Rectal smooth muscle tissue (tissue), 1 donor: ENCODE measurements at regions not wholly inside any gene's neighbourhood (a gene's known extent, or its start where the extent isn't known, plus 50 kb on each side); places are given as distances from the start of the nearest gene placed in this dataset.
"Not testable (repeated sequence)": the region's sequence is repeated elsewhere in the genome, so short reads cannot be mapped to it uniquely, and the experiment has no call there.

Source experiments
- H3K27ac ChIP-seq: one replicate; pipeline ENCODE4 v1.7.0; 2013; ENCODE audit warnings: low read depth, low read length, inconsistent platforms
- H3K27me3 ChIP-seq: one replicate; pipeline ENCODE4 v1.7.0; 2013; ENCODE audit warnings: low read length; ENCODE audit not compliant: control insufficient read depth, insufficient read depth
- H3K36me3 ChIP-seq: one replicate; pipeline ENCODE4 v1.7.0; 2013; ENCODE audit warnings: low read length; ENCODE audit not compliant: control insufficient read depth, insufficient read depth
- H3K4me1 ChIP-seq: one replicate; pipeline ENCODE4 v1.7.0; 2013; ENCODE audit warnings: low read length; ENCODE audit not compliant: control insufficient read depth, insufficient read depth
- H3K4me3 ChIP-seq: one replicate; pipeline ENCODE4 v1.7.0; 2013; ENCODE audit warnings: low read length
- H3K9ac ChIP-seq: one replicate; pipeline ENCODE4 v1.7.0; 2013; ENCODE audit warnings: low read length

GRCh38 chr2:100714396-100715010 lies 105.4 kb upstream of the NPAS2 start:
- H3K9ac ChIP-seq, H3K4me3 ChIP-seq, H3K4me1 ChIP-seq, H3K27ac ChIP-seq, H3K36me3 ChIP-seq, H3K27me3 ChIP-seq: not testable (repeated sequence)

- not testable (repeated sequence) for H3K9ac ChIP-seq, H3K27me3 ChIP-seq, H3K4me1 ChIP-seq, H3K4me3 ChIP-seq, H3K27ac ChIP-seq, H3K36me3 ChIP-seq
Measured at GRCh38 chr2:100715861-100716260, 104.1 kb upstream of the NPAS2 start.

DNA sequence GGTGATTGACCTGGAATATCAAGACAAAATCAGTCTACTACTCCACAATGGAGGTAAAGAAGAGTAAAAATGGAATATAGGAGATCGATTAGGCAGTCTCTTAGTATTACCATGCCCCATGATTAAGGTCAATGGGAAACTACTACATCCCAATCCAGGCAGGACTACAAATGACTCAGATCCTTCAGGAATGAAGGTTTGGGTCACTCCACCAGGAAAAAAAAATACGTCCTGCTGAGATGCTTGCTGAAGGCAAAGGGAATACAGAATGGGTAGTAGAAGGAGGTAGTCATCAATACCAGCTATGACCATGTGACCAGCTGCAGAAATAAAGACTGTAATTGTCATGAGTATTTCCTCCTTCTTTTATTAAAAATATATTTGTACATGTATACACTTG lies 103.4 kb upstream of the NPAS2 start:
- no peaks in the 10 kb centered on the region for H3K36me3 ChIP-seq

DNA sequence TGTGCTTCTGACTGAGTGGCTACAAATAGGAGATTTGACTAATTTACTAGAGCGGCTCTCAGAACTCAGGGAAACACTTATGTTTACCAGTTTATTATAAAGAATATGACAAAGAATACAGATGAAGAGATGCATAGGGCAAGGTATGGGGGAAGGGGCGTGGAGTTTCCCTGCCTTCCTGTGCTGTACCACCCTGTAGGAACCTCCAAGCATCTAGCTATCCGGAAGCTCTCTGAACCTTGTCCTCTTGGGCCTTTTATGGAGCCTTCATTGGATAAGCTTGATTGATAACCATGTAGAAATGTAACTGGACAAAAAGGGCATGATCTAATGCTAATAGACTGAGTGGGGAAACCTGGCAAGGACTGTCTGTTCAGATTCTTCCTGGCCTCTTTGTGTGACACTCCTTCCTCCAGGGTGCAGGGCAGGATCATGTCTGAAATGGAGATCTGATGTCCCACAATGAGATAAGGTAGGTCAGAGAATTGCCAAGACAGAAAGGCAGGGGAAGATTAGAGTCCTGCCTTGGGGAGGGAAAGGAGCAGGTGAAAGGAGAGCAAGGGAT lies 101.8 kb upstream of the NPAS2 start:
- Histone ChIP-seq H3K36me3 (no peaks in the 10 kb centered on the region), H3K27me3 (no peaks in the 10 kb centered on the region), H3K9ac (no peak overlapping the region), H3K27ac (no peak overlapping the region), H3K4me3 (no peak overlapping the region), H3K4me1 (no peaks in the 10 kb centered on the region)

More for the DNA sequence above, 103.4 kb upstream of the NPAS2 start:
- Histone ChIP-seq H3K27me3 (no peaks in the 10 kb centered on the region), H3K4me1 (no peaks in the 10 kb centered on the region), H3K9ac (no peak overlapping the region), H3K27ac (no peak overlapping the region), H3K4me3 (no peak overlapping the region)

DNA sequence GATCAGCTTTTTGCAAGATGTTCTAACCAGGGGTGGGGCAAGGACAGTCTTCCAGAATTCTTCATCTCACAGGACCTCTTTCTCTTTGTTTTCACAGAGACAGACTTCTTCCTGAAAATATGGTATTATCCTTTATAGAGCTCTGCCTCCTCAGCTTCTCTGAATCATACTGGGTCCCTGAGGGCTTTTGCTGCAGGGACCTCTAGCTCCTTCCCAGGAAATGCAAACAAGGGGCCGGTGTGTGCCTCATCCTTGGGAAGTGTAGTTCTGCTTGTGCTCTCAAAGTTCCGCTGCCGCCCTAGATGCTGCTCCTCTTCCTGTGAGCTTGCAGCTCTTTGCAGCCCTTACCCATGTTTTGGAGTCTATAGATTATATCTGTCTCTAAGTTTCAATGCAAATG lies 99.5 kb upstream of the NPAS2 start:
- H3K4me1 ChIP-seq: no peaks in the 10 kb centered on the region
- H3K27me3 ChIP-seq: no peaks in the 10 kb centered on the region
- H3K27ac ChIP-seq: no peak overlapping the region

GRCh38 chr2:100721693-100722092 lies 98.2 kb upstream of the NPAS2 start:
- H3K27ac ChIP-seq: no peak overlapping the region

More for the DNA sequence above, 99.5 kb upstream of the NPAS2 start:
- H3K9ac ChIP-seq: no peak overlapping the region
- H3K4me3 ChIP-seq: no peak overlapping the region
- no peaks in the 10 kb centered on the region for H3K36me3 ChIP-seq

GRCh38 chr2:100722125-100722524 lies 97.8 kb upstream of the NPAS2 start:
- Histone ChIP-seq H3K36me3 (no peaks in the 10 kb centered on the region), H3K27me3 (no peaks in the 10 kb centered on the region), H3K4me3 (no peak overlapping the region), H3K27ac (no peak overlapping the region), H3K4me1 (no peaks in the 10 kb centered on the region), H3K9ac (no peak overlapping the region)

More at GRCh38 chr2:100721693-100722092, 98.2 kb upstream of the NPAS2 start:
- Histone ChIP-seq H3K27me3 (no peaks in the 10 kb centered on the region), H3K9ac (no peak overlapping the region), H3K4me1 (no peaks in the 10 kb centered on the region), H3K4me3 (no peak overlapping the region), H3K36me3 (no peaks in the 10 kb centered on the region)

GRCh38 chr2:100726866-100727265 lies 93.1 kb upstream of the NPAS2 start:
- Histone ChIP-seq H3K4me3 (no peak overlapping the region), H3K27me3 (no peaks in the 10 kb centered on the region), H3K4me1 (no peaks in the 10 kb centered on the region), H3K9ac (no peak overlapping the region), H3K27ac (no peak overlapping the region), H3K36me3 (no peaks in the 10 kb centered on the region)

GRCh38 chr2:100730290-100730868 lies 89.6 kb upstream of the NPAS2 start:
- no peak overlapping the region for H3K9ac ChIP-seq
- H3K36me3 ChIP-seq: no peaks in the 10 kb centered on the region
- no peak overlapping the region for H3K27ac ChIP-seq
- no peak overlapping the region for H3K4me3 ChIP-seq
- no peaks in the 10 kb centered on the region for H3K27me3 ChIP-seq
- H3K4me1 ChIP-seq: no peaks in the 10 kb centered on the region

- H3K36me3 ChIP-seq: no peaks in the 10 kb centered on the region
- H3K27me3 ChIP-seq: no peaks in the 10 kb centered on the region
- no peak overlapping the region for H3K9ac ChIP-seq
- H3K4me3 ChIP-seq: no peak overlapping the region
- no peak overlapping the region for H3K27ac ChIP-seq
- H3K4me1 ChIP-seq: no peaks in the 10 kb centered on the region
Measured at GRCh38 chr2:100731535-100731981, 88.4 kb upstream of the NPAS2 start.

DNA sequence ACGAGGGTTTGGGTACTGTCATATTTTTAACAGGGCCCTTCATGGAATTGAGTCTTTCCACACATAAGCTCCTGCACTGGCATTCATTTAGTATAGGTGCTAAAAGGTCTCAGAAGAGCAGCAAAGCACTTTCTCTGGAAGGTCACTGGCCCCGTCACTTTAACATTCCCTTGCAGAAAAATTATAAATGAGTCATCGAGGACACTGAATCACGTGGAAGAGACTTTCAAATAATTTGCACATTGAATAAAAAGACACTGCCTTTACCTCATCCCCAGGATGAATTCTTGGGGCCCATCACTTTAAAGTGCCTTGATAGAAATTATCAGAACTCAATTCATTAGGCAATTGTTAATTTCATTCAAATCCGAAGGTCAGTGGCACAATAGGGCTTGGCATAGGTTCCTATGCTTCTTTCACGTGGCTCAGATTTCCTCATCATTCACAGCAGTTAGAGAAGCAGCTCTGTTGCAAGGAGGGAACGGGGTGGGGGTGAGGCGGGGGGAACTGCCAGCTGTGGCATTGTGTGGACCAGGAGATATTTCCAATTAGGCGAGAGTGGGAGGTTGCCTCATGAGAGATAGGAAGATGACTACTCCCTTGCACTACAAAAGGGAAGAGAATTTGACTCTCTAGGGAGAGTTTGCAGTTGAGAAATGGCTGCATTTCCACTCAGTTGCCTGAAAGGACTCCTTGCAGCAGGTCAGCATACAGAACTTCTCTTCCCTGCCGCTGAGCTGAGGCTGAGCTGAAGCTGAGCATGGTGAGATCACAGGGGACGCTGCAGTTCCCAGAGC lies 86.3 kb upstream of the NPAS2 start:
- Histone ChIP-seq H3K4me1 (no peaks in the 10 kb centered on the region), H3K4me3 (no peak overlapping the region), H3K27me3 (no peaks in the 10 kb centered on the region), H3K36me3 (no peaks in the 10 kb centered on the region), H3K9ac (no peak overlapping the region), H3K27ac (no peak overlapping the region)

GRCh38 chr2:100736121-100736915 lies 83.6 kb upstream of the NPAS2 start:
- no peak overlapping the region for H3K9ac ChIP-seq
- H3K36me3 ChIP-seq: no peaks in the 10 kb centered on the region
- no peaks in the 10 kb centered on the region for H3K4me1 ChIP-seq
- H3K27ac ChIP-seq: no peak overlapping the region
- H3K4me3 ChIP-seq: no peak overlapping the region
- no peaks in the 10 kb centered on the region for H3K27me3 ChIP-seq
